GM23248 (cell line): ENCODE measurements at regions not wholly inside any gene's neighbourhood (a gene's known extent, or its start where the extent isn't known, plus 50 kb on each side); places are given as distances from the start of the nearest gene placed in this dataset.

Experiments used
- DNase-seq: peaks from one replicate; pipeline ENCODE4 v3.0.0-alpha.2; 2015
- H2AFZ ChIP-seq: fragments of 200-600 bp; sonication (generic); 2 replicates; pipeline ENCODE4 v1.6.1; 2016; ENCODE audit warnings: antibody characterized with exemption
- H3F3A ChIP-seq: fragments of 200-600 bp; sonication (generic); 2 replicates; pipeline ENCODE4 v1.6.1; 2016; ENCODE audit warnings: mild to moderate bottlenecking, antibody characterized with exemption, mixed run types; ENCODE audit not compliant: insufficient read depth
- H3K27ac ChIP-seq: fragments of 200-600 bp; sonication (generic); 2 replicates; pipeline ENCODE4 v1.5.1; 2016; ENCODE audit warnings: mild to moderate bottlenecking
- H3K27me3 ChIP-seq: fragments of 200-600 bp; sonication (generic); replicated peaks from 2 replicates; pipeline ENCODE4 v1.6.1; 2016; ENCODE audit warnings: mild to moderate bottlenecking; ENCODE audit not compliant: insufficient read depth
- H3K36me3 ChIP-seq: fragments of 200-600 bp; sonication (generic); 2 replicates; pipeline ENCODE4 v1.6.1; 2016; ENCODE audit warnings: low read depth, mild to moderate bottlenecking
- H3K4me1 ChIP-seq: fragments of 200-600 bp; sonication (generic); 2 replicates; pipeline ENCODE4 v1.6.1; 2016; ENCODE audit warnings: mild to moderate bottlenecking; ENCODE audit not compliant: insufficient read depth
- H3K4me2 ChIP-seq: fragments of 200-600 bp; sonication (generic); one replicate; pipeline ENCODE4 v1.6.1; 2016; ENCODE audit warnings: mild to moderate bottlenecking; ENCODE audit not compliant: unreplicated experiment
- H3K4me3 ChIP-seq: fragments of 200-600 bp; sonication (generic); 2 replicates; pipeline ENCODE4 v1.5.1; 2016; ENCODE audit warnings: mild to moderate bottlenecking
- H3K79me2 ChIP-seq: fragments of 200-600 bp; sonication (generic); 2 replicates; pipeline ENCODE4 v1.6.1; 2016; ENCODE audit warnings: mild to moderate bottlenecking; ENCODE audit not compliant: insufficient read depth
- H3K9ac ChIP-seq: fragments of 200-600 bp; sonication (generic); 2 replicates; pipeline ENCODE4 v1.6.1; 2016; ENCODE audit warnings: mild to moderate bottlenecking
- H3K9me2 ChIP-seq: fragments of 200-600 bp; sonication (generic); 2 replicates; pipeline ENCODE4 v1.6.1; 2016; ENCODE audit warnings: mixed run types, mild to moderate bottlenecking, moderate library complexity; ENCODE audit not compliant: insufficient read depth
- H3K9me3 ChIP-seq: fragments of 200-600 bp; sonication (generic); one replicate; pipeline ENCODE4 v1.6.1; 2017; ENCODE audit warnings: low read depth
- H4K20me1 ChIP-seq: fragments of 200-600 bp; sonication (generic); 2 replicates; pipeline ENCODE4 v1.6.0; 2016; ENCODE audit not compliant: insufficient read depth
- EZH2 ChIP-seq: fragments of 200-600 bp; sonication (generic); IDR thresholded peaks from 2 replicates; pipeline ENCODE4 v1.6.1; 2018; ENCODE audit warnings: antibody characterized with exemption, mild to moderate bottlenecking; ENCODE audit not compliant: insufficient read depth, poor library complexity, severe bottlenecking
- EZH2phosphoT487 ChIP-seq: fragments of 200-600 bp; sonication (generic); IDR thresholded peaks from 2 replicates; pipeline ENCODE4 v1.6.1; 2018; ENCODE audit warnings: antibody characterized with exemption, moderate library complexity, mild to moderate bottlenecking, low read depth; ENCODE audit not compliant: insufficient read depth
- WGBS, 2 experiments: methylation state at CpG; one replicate each; pipeline ENCODE4 v1.1.6; 2015 to 2017; ENCODE audit warnings: low lambda C conversion rate in 2 of 2, low coverage in 1 of 2; ENCODE audit errors: missing lambda C conversion rate in 2 of 2; 5-methylcytosine and 5-hydroxymethylcytosine counted together
- in situ Hi-C: fragments of 300-500 bp; cut with MboI; formaldehyde crosslinking; loops from 2 replicates; pipeline ENCODE4 v1.15.0; 2020

DNA sequence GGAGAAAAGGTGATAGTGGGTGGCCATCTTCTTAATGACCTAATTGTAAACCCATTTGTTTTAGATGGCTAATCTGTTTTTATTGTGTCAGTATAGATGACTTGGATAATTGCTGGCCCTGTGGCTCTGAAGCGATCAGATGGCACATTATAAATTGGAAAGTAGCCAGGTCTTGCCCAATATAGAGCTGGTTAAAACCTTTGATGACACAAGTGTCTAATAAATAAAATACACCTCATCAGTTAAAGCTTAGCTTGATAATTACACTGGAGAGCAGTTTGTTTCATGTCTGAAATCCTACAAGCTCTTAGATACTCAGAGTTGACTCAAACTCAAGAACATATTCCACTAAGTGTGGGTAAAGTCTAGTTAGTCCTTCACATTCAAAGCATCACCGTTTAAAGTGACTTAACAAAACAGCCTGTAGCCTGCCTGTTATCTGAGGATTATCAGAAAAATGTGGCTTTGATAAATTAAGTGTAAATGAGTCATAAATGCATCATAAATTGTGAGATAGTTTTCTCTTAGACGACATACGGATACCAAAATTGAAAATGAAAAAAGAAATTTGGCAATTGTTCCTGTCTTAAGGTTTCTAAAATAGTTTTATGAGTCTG lies 280.9 kb downstream of the LRIG3 start:
- peak; percentile 38 for DNase-seq
- Histone ChIP-seq H3K27me3 (no peaks in the 10 kb centered on the region), H3K4me3 (no peak overlapping the region), H3K9ac (no peak overlapping the region), H3K4me1 (peaks cover 16% of the 10 kb centered on the region; the same call in 1 of the 2 replicates), H3K9me2 (no peaks in the 10 kb centered on the region), H4K20me1 (no peaks in the 10 kb centered on the region), H3F3A (peaks cover 9% of the 10 kb centered on the region; the same call in 1 of the 2 replicates), H3K36me3 (no peaks in the 10 kb centered on the region), H3K4me2 (peak overlapping the region; percentile 13), H3K27ac (no peak overlapping the region), H3K79me2 (no peaks in the 10 kb centered on the region), H3K9me3 (no peaks in the 10 kb centered on the region), H2AFZ (no peak overlapping the region)
- TF ChIP-seq EZH2 (no peak), EZH2phosphoT487 (no peak)
- in situ Hi-C loops = no loop called here
- 30 to 31% methylated on average over 4 of the region's 4 CpGs for WGBS, 2 experiments

DNA sequence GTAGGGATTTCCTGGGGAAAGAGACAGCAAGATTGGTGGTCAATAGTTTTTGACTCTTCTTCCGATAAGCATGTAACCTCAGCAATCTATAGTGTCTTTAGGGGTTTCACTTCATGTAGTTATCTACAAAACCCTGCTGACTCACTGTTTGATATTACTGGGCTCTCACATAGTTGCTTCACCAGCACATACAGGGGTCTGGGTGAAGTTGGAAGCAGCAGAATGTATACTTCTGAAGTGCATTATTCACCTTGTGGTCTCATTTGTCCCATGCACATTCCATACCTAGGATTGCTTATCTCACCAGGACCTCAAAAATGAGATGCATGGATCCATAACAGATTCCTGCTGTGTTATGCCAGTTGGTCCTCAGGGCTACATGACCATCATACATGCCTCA lies 280.0 kb downstream of the LRIG3 start:
- H3K4me1 ChIP-seq = peaks cover 16% of the 10 kb centered on the region; the same call in 1 of the 2 replicates
- no peaks in the 10 kb centered on the region for H3K36me3 ChIP-seq
- H3K4me3 ChIP-seq = no peak overlapping the region
- H3K9ac ChIP-seq = no peak overlapping the region
- in situ Hi-C loops = no loop called here
- H3K9me3 ChIP-seq = no peaks in the 10 kb centered on the region
- DNase-seq = peak; percentile 13
- no peaks in the 10 kb centered on the region for H4K20me1 ChIP-seq
- TF ChIP-seq EZH2 (no peak), EZH2phosphoT487 (no peak)
- no peaks in the 10 kb centered on the region for H3K9me2 ChIP-seq
- 86 to 94% methylated on average over 1 of the region's 1 CpG for WGBS, 2 experiments
- H3K27me3 ChIP-seq = no peaks in the 10 kb centered on the region
- no peak overlapping the region for H3K27ac ChIP-seq
- no peaks in the 10 kb centered on the region for H3K79me2 ChIP-seq
- H3K4me2 ChIP-seq = no peak overlapping the region
- H2AFZ ChIP-seq = no peak overlapping the region
- H3F3A ChIP-seq = peaks cover 9% of the 10 kb centered on the region; the same call in 1 of the 2 replicates

DNA sequence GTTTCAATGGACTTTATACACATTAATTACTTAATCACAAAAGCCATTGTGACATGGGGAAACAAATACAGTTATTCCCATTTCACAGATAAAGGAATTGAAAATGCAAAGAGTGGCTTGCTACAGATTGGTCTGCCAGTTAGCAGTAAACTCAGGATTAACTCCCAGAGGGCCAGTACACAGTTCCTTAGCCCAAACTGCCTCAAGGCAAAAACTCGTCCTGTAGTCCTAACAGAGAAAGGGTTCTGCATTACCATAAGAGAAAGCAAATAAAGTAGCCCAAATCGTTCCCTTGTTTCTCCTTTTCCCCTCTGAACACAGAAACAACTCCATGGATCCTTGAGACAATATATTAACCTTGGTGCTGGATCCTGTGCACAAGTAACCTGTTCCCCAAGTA lies 274.4 kb downstream of the LRIG3 start:
- Histone ChIP-seq H3K36me3 (no peaks in the 10 kb centered on the region), H3K4me3 (no peak overlapping the region), H3K9me2 (no peaks in the 10 kb centered on the region), H3K27ac (no peak overlapping the region), H3K27me3 (no peaks in the 10 kb centered on the region), H3F3A (no peaks in the 10 kb centered on the region), H3K4me2 (no peak overlapping the region), H3K4me1 (peaks cover 19% of the 10 kb centered on the region), H4K20me1 (no peaks in the 10 kb centered on the region), H3K79me2 (no peaks in the 10 kb centered on the region), H3K9me3 (no peaks in the 10 kb centered on the region), H3K9ac (no peak overlapping the region), H2AFZ (no peak overlapping the region)
- DNase-seq = no peak
- TF ChIP-seq EZH2phosphoT487 = no peak
- no peak for TF ChIP-seq EZH2
- WGBS, 2 experiments = 71 to 73% methylated on average over 2 of the region's 2 CpGs
- in situ Hi-C loops = no loop called here

DNA sequence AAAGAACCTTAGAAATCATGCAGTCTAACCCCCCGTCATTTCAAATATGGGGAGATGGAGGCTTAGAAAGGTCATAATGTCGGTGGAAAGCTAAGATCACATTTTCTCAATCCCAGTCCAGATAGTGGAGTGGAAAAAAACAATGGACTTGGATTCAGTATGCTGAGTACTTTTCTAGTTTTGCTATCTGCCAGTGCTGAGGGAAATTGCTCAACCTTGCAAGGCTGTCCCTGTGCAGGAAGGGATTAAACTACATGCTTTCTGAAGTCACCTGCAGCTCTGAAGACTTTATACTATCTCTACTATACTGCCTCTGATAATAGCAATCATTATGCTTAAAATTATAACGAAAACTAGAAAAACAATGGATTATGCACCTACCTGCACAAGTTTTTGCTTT lies 272.8 kb downstream of the LRIG3 start:
- Histone ChIP-seq H3K4me2 (no peak overlapping the region), H3K9ac (no peak overlapping the region), H3K79me2 (no peaks in the 10 kb centered on the region), H4K20me1 (no peaks in the 10 kb centered on the region), H2AFZ (no peak overlapping the region; the same call in 1 of the 2 replicates), H3F3A (no peaks in the 10 kb centered on the region), H3K27ac (no peak overlapping the region), H3K4me1 (peaks cover 19% of the 10 kb centered on the region), H3K4me3 (no peak overlapping the region), H3K9me3 (no peaks in the 10 kb centered on the region), H3K36me3 (no peaks in the 10 kb centered on the region), H3K9me2 (no peaks in the 10 kb centered on the region), H3K27me3 (no peaks in the 10 kb centered on the region)
- in situ Hi-C loops = no loop called here
- no peak for TF ChIP-seq EZH2phosphoT487
- no peak for TF ChIP-seq EZH2
- WGBS, 2 experiments = 56 to 63% methylated on average over 3 of the region's 3 CpGs
- peak; percentile 8 for DNase-seq
